NCI-H526 (cell line): ENCODE measurements at regions not wholly inside any gene's neighbourhood (a gene's known extent, or its start where the extent isn't known, plus 50 kb on each side); places are given as distances from the start of the nearest gene placed in this dataset.

Source experiments
- DNase-seq, 2 experiments: peaks; one replicate each; lab custom pipeline; 2025; lab: John Stamatoyannopoulos, UW

GRCh38 chr21:14321042-14321441 lies 61.9 kb downstream of the HSPA13 start:
- DNase-seq, result no peak

- no peak for DNase-seq
Measured at GRCh38 chr21:14319805-14320204, 63.1 kb downstream of the HSPA13 start.

DNA sequence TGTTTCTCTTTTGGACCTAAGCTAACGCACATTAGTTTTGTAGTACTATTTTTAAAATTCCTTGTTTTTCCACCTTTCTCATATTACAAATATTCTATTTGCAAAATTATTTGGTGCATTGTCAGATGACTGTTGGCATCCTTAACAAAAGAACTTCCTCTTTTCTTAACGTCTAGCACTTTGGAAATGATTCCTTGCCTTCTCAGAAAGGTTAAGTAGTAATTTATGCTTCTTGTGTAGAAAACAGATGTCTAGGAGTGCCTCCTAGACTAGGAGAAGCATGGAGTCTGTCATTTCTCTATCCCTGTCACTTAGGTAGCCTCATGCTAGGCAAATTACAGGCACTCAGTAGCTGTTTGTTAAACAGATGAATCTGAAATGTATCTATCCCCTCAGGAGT lies 64.4 kb downstream of the HSPA13 start:
- DNase-seq, result no peak

GRCh38 chr21:14317507-14317906 lies 65.4 kb downstream of the HSPA13 start:
- DNase-seq, result no peak

- no peak for DNase-seq
Measured at GRCh38 chr21:14313300-14313699, 69.6 kb downstream of the HSPA13 start.

GRCh38 chr21:14312871-14313270 lies 70.1 kb downstream of the HSPA13 start:
- DNase-seq, result no peak

GRCh38 chr21:14308234-14308633 lies 74.7 kb downstream of the HSPA13 start:
- no peak for DNase-seq

- DNase-seq, result no peak
Measured at GRCh38 chr21:14306126-14306907, 76.6 kb downstream of the HSPA13 start.

- DNase-seq, result no peak
Measured at GRCh38 chr21:14303731-14304488, 79.0 kb downstream of the HSPA13 start.

- no peak for DNase-seq
Measured at GRCh38 chr21:14300074-14300473, 82.9 kb downstream of the HSPA13 start.

GRCh38 chr21:14290576-14290975 lies 74.6 kb downstream of the RBM11 start:
- no peak for DNase-seq

- DNase-seq, result no peak
Measured at GRCh38 chr21:14288922-14289321, 73.0 kb downstream of the RBM11 start.

DNA sequence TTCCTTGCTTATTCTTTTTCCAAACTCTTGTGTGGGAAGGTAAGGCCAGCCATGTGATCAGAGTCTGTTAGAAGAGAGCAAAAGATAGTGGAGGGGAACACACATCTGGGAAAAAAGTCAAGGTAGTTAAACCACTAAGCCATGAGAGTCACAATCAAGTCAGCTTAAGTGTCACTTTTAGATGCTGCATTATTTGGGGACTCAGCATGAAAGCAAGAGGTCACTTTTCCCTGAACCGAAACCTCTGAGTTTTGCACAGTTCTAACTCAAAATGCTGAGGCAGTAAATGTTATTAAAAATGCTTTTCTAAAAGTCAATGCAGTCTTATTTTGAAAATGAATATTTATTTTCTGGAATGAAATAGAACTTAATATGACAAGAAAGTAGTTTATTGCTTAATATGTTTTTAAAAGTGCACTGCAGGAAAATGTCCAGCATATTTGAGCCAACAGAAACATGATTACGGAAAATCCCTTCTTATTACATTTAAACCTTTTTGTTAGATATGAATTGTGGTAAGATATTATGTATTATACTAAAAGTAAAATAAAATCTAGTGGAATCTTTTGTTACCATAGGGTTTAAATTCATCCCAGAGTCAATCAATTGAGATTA lies 69.3 kb downstream of the RBM11 start:
- DNase-seq, result no peak

GRCh38 chr21:14284481-14284880 lies 68.5 kb downstream of the RBM11 start:
- DNase-seq, result no peak

GRCh38 chr21:14281188-14281900 lies 65.4 kb downstream of the RBM11 start:
- peak in 1 of 2 experiments; percentile 1 for DNase-seq
